ENCODE measurements at regions not wholly inside any gene's neighbourhood (a gene's known extent, or its start where the extent isn't known, plus 50 kb on each side); places are given as distances from the start of the nearest gene placed in this dataset.

DNA sequence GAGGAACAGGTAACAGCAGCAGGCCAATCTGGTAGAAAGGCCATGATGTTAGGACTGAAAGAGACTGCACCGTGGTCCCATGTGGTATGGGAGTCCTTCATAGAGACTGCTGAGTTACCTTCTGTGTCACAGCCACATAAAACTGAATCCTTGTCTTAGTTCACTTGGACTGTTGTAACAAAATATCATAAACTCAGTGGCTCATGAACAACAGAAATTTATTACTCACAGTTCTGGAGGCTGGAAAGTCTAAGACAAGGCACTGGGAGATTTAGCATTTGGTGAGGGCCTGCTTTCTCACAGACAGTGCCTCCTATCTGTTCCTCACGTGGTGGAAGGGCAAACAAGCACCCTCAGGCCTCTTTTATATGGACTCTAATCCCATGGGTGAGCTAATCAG, 67.5 kb downstream of the CD2 start:
- no peak for TF ChIP-seq CTCF (IDR thresholded peaks at IDR 0.05; ENCODE audit: low read depth, low read length, missing input control)
- no peak for TF ChIP-seq JUND (IDR thresholded peaks at IDR 0.05)
- no peak for TF ChIP-seq GABPA (IDR thresholded peaks at IDR 0.05 in 1 of 2, conservative IDR thresholded peaks at IDR 0.05 in 1 of 2)
- no peak for TF ChIP-seq ZBTB33 (IDR thresholded peaks at IDR 0.05)
- TF ChIP-seq, protein P1, sequence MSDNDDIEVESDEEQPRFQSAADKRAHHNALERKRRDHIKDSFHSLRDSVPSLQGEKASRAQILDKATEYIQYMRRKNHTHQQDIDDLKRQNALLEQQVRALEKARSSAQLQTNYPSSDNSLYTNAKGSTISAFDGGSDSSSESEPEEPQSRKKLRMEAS (IDR thresholded peaks at IDR 0.05), result no peak
- no peak for TF ChIP-seq SP1 (IDR thresholded peaks at IDR 0.05)
- TF ChIP-seq YY1 (IDR thresholded peaks at IDR 0.05), result no peak
- TF ChIP-seq RAD21 (IDR thresholded peaks at IDR 0.05), result no peak
- TF ChIP-seq FOXA1 (IDR thresholded peaks at IDR 0.05), result no peak
- TF ChIP-seq ATF3 (IDR thresholded peaks at IDR 0.05), result no peak
- no peak for TF ChIP-seq TAF1 (conservative IDR thresholded peaks at IDR 0.05)
- TF ChIP-seq, protein P2, sequence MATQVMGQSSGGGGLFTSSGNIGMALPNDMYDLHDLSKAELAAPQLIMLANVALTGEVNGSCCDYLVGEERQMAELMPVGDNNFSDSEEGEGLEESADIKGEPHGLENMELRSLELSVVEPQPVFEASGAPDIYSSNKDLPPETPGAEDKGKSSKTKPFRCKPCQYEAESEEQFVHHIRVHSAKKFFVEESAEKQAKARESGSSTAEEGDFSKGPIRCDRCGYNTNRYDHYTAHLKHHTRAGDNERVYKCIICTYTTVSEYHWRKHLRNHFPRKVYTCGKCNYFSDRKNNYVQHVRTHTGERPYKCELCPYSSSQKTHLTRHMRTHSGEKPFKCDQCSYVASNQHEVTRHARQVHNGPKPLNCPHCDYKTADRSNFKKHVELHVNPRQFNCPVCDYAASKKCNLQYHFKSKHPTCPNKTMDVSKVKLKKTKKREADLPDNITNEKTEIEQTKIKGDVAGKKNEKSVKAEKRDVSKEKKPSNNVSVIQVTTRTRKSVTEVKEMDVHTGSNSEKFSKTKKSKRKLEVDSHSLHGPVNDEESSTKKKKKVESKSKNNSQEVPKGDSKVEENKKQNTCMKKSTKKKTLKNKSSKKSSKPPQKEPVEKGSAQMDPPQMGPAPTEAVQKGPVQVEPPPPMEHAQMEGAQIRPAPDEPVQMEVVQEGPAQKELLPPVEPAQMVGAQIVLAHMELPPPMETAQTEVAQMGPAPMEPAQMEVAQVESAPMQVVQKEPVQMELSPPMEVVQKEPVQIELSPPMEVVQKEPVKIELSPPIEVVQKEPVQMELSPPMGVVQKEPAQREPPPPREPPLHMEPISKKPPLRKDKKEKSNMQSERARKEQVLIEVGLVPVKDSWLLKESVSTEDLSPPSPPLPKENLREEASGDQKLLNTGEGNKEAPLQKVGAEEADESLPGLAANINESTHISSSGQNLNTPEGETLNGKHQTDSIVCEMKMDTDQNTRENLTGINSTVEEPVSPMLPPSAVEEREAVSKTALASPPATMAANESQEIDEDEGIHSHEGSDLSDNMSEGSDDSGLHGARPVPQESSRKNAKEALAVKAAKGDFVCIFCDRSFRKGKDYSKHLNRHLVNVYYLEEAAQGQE (IDR thresholded peaks at IDR 0.05), result no peak
- no peak for TF ChIP-seq NR2F2 (IDR thresholded peaks at IDR 0.05)
